ENCODE measurements at regions not wholly inside any gene's neighbourhood (a gene's known extent, or its start where the extent isn't known, plus 50 kb on each side); places are given as distances from the start of the nearest gene placed in this dataset.

DNA sequence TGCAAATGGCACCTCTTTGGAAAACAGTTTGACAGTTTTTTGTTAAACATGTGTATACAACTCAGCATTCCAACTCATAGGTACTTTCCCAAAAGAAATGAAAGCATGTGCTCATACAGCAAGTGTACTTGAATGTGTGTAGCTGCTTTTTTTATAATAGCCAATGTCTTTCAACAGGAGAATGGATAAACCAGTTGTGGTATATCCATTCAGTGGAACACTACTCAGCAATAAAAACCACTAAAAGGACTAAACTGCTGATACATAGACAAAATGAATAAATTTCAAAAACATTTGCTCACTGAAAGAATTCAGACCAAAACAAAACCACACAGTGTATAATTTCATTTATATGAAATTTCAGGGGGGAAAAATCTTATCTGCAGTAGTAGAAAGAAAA lies 267.3 kb downstream of the NR2F1-AS1 start:
- no peak for DNase-seq

DNA sequence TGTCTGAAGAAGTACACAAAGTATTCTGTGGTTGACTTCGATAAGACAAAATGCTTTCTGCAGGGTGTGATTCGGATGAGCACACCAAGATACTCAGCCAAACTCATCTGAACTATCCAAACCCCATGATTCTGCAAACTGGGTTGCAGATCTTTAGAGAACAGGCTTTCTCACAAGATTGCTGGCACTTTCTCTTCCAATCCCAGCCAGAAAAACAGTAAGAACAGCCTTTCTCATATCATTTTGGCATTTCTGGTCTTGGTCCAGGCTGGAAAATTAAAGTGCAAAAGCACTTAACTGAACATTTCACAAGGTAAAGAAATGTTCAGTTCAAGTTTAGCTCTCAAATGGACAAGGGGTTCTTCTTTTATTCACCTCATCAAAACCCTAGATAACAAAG lies 269.1 kb downstream of the NR2F1-AS1 start:
- DNase-seq, result no peak

DNA sequence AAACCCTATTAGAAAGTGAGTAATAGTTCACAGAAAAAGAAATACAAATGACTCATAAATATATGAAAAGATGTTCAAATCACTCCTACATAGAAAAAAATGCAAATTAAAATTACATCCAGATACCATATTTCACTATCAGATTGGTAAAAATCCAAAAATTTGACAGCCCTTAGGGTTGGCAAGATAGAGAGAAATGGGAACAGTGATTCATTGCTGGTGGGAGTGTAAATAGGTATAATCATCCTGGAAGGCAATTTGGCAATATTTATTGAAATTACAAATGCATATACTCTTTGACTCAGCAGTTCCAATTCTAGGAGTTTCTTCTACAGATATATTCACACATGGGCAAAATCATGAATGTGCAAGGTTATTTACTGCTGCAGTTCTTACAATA lies 273.5 kb downstream of the NR2F1-AS1 start:
- no peak for DNase-seq

DNA sequence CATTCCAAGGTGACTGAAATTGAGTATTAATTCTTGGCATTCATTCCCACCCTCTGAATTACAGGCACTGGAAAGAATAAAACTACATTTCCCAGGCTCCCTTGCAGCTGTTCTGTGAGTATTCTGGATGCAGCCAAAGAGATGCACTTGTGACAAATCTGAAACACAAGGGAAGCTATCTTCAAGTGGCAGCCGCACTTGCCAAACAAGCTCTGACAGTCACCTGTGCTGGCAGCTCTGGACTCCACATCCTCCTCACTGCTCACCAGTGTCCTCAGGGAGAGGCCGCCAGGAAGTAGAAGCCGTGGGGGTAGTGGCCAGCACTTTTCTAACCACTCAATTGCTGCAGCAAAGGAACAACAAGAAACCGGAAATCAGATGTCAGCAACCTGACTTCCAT lies 275.0 kb downstream of the NR2F1-AS1 start:
- DNase-seq, result no peak

DNA sequence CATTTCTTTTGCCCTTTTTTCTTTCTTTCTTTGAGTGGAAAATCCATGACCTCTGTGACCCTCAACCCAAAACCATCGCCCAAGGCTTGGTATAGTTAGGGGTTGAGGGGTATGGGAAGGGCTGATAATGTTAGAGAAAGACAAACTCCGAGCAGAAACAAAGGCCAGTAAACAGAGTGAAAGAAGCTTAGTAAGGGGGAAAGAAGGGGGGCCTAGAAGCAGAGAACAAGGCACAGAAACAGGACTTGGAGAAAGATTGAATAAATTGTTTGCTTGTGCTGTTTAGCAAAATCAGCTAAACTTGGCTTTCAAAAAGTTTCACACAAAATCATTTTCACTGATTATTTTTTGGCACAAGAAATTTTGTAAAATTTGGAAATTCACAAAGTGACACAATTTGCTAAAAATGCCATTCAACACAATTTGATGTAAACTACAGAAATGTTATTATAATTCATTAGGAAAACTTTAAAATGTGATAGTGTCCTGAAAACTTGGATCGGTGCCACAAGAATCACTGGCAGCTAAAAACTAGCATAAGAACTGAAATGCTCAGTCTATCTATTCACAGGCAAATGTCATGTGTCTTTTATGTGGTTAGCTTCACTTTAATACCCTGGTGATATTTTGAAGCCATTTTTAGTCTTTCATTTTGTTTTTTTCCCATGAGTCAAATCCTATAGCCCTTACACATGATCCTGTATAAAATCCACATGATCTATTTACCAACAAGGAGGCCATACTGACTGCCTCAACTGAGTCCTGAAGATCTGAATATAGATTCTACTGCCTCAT lies 276.4 kb downstream of the NR2F1-AS1 start:
- DNase-seq, result no peak

DNA sequence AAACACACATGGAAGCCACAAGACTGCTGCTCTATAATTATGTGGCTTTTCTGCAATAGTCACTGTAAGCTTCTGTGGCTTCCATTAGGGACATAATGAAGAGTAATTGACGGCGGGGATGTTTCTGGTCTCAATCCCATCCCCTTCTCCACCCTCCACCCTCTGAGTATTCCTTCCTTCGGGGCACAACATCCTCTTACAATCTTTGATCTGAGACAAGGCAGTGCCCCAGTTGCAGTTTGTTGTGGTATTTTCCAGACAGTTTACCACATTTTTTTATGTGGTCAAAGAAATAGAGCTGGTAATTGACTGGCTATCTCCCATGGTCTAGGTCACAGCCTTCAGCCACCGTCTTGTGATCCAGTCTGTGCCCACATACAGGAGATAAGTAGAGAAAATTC lies 277.7 kb downstream of the NR2F1-AS1 start:
- DNase-seq, result no peak

DNA sequence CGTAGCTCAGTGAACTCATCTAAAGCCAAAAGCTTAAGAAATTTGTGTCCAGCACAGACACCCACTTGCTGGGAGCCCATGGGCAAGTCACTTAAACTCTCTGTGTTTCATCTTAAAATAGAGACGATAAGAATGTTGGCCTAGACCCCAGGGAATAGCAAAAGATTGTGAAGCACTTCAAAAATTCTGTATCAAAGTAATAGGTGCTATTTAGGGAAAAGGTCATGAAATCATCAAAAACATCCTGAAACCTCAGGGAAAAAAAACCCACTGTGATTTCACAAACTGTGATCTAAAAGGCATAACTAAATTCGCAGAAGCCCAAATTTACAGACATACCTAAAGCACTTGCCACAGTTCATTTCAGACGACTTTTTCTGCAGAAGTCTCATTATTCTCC lies 278.3 kb downstream of the NR2F1-AS1 start:
- DNase-seq, result no peak

DNA sequence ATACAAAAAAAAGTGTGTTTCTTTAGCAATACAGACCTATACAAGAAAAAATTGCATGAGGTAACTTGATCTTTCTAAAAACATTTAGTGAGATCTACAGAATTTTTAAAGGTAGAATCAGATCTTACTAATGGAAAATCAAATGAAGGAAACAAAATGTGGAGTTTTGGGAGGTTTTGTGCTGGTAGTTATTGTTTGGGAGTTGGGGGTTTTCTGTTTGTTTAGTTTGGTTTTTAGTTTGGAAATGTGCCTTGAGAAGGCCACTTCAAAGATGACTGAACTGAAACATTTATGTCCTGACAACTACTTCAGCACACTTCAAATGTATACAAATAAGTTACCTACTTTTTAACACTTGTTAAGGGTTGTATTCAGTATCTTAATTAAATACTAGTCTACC lies 280.1 kb downstream of the NR2F1-AS1 start:
- no peak for DNase-seq

DNA sequence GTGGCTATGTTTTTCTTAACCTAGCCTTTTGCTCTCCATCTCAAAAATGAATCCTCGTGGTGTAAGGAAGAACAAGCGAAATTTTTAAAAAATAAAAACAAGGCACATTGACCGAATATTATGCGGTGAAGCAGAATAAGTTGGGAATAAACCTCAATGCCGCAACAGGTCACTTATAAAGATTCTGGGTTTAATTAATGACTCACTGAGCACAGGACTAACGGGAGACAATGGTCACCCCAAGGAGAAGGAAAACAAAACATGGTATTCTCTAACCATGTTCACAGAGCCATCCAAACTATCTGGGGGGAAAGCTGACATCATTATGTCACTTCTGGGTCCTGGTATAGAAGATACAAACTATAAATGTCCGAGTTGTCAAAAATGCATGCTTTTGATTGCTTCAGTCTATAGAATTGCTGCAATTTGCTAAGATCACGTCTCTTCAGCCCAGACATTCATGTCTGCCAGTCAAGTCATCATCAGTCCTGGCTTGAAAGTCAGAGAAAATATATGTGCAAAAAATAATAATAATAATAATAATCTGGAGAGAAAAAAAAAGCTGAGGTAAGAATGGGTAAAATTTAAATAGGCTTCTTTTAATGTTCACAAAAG lies 280.6 kb downstream of the NR2F1-AS1 start:
- DNase-seq, result no peak

DNA sequence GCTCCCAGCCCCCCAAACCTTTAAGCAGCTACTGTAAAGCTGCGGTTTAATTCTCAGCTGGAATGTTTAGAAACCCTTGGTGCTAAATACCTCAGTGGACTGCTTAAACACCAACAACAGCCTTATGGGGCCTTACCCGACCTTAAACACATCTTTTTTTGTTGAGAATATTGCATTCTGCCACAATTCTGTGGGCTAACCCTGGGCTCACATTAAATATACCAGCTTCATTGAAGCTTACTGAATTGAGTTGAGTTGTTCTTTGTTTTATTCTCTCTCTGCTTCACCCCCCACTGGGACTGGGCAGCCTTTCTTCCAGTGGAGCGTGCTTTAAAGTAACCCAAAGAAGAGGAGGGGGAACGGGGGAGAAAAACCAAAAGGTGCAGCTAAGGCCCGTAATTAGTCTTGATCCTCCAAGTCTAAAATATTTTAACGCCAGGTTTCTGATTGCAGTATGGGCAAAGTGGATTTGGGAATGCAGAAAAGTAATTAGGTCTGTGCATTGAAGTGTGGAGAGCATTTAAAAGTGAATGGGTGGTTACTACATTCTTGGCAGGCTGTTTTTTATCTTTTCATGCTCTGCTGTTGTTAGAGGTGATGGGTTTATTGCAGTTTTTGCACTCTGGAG lies 281.2 kb downstream of the NR2F1-AS1 start:
- DNase-seq, result no peak

DNA sequence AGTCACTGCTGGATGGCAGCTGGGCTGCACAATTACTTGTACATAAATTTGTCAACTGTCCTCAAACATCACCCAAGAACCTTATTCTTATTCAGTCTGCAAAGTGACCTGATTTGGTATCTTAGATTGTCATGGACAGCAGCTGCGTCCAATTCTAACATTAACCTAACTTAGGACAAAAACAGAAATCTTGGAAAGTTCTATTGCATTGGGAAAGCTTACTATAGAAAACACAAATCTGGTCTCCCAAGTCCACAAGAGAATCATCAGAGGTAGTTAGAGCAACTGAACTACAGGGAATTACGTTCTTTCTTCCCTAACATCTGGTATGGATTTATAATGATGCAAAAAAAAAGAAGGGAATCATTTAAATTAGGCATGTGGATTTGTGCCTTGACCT lies 283.9 kb downstream of the NR2F1-AS1 start:
- DNase-seq, result no peak

DNA sequence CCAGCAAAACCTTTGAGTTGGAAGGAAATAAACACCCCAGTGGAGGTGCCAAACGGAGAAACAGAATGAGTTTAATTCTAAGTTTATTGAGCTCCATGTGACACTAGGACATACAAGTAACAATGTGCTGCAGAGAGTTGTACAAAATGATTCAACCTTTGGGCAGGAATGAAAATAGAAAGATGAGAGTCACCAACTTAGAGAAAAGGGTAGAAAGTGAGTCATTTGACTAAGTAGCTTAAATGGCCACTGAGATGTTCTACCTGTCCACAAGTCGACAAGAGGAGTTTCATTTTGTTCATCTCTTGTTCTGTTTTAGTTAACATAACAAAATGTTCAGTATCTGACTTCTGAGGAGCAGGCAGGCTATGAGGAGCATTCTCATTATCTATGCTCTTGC lies 284.7 kb downstream of the NR2F1-AS1 start:
- no peak for DNase-seq

DNA sequence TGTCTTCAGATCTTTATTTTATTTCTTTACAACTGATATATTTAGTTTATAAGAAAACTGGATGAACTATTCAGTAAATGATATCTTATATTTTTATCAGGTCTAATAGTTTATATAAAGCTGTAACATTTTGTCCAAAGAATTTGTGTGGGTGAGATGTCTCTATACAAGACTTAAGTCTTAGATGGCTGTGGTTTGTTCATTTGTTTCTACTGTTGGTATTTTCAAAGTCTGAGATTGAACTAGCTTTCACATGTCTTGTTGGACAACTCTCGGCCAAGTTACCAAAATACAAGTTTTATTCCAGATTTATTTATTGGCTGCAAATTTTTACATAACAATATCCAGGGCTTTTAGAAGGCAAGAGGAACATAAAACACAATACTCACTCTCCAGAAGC lies 286.0 kb downstream of the NR2F1-AS1 start:
- no peak for DNase-seq

DNA sequence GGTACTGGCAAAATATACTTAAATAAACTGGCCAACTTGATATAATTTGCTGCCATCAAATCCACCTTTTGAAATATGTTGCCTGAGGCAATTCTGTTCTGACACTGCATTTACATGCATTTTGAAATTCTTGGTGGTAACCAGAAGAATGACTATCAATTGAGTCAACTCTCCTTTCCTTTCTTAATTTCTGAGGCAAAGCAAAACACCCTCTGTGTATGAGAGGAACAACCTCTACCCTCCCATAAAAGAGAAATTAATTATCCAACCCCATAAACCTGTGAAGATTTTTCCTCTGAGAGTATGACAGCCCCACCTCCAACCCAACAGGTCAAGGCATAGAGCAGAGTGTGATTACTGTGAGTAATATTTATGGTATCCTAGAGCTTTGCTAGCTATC lies 286.8 kb downstream of the NR2F1-AS1 start:
- no peak for DNase-seq

DNA sequence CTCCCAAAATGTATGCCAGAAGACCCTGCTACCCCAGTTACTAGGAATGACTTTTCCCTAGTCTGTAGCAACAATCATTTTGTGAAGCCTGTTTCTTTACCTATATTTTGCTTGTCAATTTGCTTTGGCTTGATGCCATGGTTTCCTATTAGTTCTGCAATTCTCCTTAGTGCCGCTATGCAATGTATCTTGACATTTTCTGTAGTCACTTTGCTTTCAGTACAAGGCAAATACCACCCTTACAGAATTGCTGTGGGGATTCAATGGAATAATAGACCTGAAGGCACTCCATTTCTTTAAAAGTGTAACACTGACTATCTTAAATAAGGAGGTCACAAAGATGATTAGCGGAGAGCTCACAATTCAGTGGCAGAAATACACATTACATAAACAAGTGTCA lies 291.1 kb downstream of the NR2F1-AS1 start:
- DNase-seq, result no peak

DNA sequence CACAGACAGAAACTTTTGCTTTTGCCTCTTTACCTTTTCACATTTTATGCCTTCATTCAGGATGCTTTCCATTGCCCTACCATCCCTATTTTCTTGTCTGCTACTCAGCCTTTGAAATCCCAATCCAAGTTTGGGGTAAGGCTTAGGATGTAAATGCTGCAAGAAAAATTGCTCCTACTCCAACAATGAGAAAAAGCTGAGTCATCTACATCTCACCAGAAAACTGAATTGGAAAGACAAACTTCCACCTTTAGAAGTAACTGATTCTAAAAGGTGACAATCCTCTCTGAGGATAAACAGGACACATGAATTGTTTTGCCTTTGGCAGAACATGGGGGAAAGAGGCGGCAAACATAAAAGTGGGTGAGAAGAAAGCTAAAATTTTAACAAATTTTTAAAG lies 295.6 kb downstream of the NR2F1-AS1 start:
- no peak for DNase-seq

DNA sequence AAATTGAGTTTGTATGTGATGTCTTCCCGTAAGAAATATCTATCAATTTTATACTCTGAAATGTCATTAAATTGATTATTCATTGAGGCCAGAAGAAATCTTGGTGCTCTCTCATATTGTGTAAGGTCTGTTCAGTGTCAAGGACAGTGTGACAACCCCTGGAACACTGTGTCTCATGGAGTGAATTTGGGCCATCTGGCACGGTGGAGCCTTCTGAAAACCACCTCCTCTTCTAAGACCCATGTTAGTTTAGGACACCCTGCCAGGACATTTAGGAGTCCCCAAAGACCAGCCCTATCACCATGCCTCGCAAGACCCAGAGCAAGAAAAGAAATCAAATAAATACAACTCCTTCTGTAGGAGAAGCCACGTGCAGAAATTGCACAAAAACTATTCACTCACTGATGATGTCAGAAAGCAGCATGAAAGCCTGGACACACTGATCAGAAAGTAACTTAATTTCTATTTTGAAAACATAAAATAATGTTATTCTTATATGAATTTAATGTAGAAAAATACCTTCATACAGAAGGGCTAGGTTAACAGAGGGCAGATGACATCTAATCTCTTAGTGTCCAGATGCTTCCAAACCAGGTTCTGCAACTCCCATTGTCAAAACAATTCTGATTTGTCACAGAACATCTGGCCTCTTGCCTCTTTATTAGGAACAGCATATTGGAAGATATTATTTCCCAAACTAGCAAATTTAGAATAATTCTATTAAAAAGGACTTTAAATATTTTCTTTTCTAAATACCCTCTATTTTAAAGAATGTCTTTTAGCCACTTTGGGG lies 298.8 kb downstream of the NR2F1-AS1 start:
- DNase-seq, result no peak

DNA sequence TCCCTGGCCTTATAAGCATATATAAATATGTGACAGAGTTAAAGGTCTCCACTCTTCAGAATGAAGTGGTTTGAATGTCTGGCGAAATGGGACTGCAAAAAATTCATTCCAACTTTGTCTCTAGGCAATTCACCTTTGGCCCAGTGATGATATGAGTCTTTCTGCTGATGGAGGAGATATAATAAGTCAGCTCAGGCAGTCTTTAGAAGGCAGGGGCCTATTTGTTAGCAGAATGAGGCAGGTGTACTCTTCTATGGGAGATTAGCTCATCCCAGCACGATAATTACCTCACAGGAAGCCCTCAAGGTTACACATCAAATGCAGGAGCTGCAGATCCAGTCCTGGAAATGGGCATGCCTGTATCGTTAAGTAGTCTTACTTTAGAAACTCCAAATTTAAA lies 300.5 kb downstream of the NR2F1-AS1 start:
- no peak for DNase-seq

DNA sequence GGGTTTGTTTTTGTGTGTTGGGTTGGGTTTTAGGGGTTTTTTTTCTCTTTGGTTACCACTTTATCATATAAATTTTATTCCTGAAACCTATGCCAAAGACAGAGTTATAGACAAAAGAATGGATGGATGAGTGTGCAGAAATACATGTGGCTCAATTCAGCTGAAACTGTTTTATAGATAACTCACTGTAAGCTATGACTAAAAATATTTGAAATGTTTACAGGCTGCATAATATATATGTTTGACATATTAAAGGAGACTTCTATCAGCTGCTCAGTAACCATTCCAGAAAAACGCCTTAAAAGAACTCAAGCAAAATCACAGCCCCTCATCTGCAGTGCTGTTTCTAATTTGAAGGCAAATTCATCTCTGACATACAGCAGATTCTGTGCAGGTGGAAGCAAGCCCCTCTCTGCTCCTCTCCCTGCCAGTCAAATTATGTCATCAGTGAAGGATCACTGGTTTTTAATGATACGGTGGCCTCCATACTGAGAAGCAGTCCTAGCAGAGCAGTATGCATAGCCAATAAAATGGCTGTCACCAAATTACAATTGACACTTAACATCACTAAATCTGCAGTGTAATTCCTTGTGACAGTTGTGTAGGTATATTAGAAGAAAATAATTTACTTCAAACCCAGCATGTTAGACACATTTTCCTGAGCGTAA lies 301.6 kb downstream of the NR2F1-AS1 start:
- DNase-seq, result no peak

DNA sequence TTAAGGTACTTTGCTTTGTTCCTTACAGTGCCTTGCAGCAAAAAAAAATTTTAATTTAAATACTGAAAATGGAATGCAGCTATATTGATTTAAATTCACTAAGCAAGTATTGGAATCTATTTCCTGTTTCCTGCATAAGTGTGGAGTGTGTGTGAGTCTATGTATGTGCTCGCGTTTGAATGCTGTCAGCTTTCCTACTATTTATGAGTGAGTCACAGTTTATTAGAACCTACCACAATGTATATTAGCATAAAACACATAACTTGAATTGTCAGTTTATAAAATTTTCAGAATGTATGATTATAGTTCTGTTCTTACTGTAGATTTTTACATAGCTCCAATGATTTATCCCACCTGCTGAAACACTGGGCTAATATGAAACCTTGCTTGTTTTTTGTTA lies 302.1 kb downstream of the NR2F1-AS1 start:
- no peak for DNase-seq

DNA sequence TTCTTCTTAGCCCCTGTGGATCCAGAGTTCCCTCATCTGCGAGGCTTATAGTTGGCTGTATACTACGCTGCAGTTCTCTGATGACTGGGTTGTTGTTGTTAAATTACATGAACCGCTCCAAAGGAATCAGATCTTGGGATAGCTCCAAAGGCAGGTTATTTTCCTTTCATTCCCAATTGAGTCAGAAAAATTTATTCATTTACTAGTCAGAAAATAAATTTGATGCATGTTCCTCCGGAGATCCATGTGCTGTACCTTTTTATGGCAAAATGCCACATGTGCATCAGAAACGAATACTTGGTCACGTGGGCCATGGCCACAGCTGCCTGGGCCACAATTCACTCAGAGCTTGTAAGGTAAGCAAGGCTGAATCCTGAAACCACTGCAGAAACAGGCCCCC lies 304.0 kb downstream of the NR2F1-AS1 start:
- no peak for DNase-seq

DNA sequence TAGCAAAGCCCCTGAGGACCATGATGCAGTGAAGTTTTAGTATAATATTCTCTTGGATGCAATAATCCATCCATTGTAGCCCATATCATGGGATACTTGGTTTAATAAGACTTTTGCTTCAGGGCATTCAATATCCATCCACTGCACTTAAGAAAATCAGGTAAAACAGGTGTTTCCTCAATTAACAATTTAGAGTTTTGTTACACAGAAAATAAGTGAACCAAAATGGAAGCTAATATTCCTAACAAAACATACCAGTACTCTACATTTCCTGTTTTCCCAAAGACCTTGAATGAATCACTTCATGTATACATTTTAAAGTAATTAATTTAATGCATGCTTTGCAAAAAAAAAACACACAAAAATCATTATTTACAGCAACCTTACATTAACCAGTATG lies 305.6 kb downstream of the NR2F1-AS1 start:
- DNase-seq, result no peak

DNA sequence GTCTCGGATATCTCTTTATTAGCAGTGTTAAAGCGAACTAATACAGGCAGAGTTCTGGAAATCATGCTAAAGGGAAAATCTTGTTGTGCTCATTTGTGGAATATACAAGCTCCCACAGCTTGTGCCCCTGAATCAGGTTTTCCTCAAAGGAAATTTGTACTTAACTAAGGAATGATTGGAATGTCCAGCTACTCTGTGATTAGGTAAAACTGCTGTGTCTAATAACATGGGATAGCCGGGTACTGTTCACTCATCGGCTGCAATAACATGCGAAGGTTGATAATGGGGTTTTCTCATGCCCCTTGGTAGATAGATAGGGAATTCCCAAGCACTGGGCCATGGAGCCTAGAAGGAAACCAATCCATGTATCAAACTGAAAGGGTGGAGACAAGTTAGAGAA lies 306.7 kb downstream of the NR2F1-AS1 start:
- no peak for DNase-seq

Measured in inflammatory macrophage (primary cell).